Progenitor cell of endocrine pancreas (in vitro differentiated cells): ENCODE measurements at regions not wholly inside any gene's neighbourhood (a gene's known extent, or its start where the extent isn't known, plus 50 kb on each side); places are given as distances from the start of the nearest gene placed in this dataset.

Experiments used
- DNase-seq: peaks from one replicate; pipeline ENCODE4 v3.0.0; 2021; ENCODE audit warnings: low spot score; ENCODE audit not compliant: unreplicated experiment
- H3K27ac Mint-ChIP-seq: 2 replicates; pipeline ENCODE4 v1.8.0; 2021; ENCODE audit warnings: mild to moderate bottlenecking, moderate library complexity, mixed read lengths
- H3K27me3 Mint-ChIP-seq: 2 replicates; pipeline ENCODE4 v1.8.0; 2021; ENCODE audit warnings: mixed read lengths
- H3K36me3 Mint-ChIP-seq: 2 replicates; pipeline ENCODE4 v1.8.0; 2022; ENCODE audit warnings: mixed read lengths; ENCODE audit not compliant: insufficient read depth
- H3K4me1 Mint-ChIP-seq: 2 replicates; pipeline ENCODE4 v1.8.0; 2021; ENCODE audit warnings: low read depth, mixed read lengths
- H3K4me3 Mint-ChIP-seq: 2 replicates; pipeline ENCODE4 v1.8.0; 2021; ENCODE audit warnings: low read depth, mild to moderate bottlenecking, moderate library complexity, mixed read lengths
- H3K9me3 Mint-ChIP-seq: 2 replicates; pipeline ENCODE4 v1.8.0; 2021; ENCODE audit warnings: low read depth, mixed read lengths
- CTCF ChIP-seq: fragments of 200-600 bp; sonication (generic); IDR thresholded peaks from one replicate; pipeline ENCODE4 v1.5.0; 2021; ENCODE audit warnings: antibody characterized with exemption, mild to moderate bottlenecking; ENCODE audit not compliant: unreplicated experiment

- Mint-ChIP-seq H3K27me3 (no peaks in the 10 kb centered on the region), H3K36me3 (no peaks in the 10 kb centered on the region), H3K27ac (no peak overlapping the region), H3K9me3 (no peaks in the 10 kb centered on the region), H3K4me3 (no peak overlapping the region), H3K4me1 (peaks cover 15% of the 10 kb centered on the region)
- DNase-seq, result no peak
- TF ChIP-seq CTCF, result no peak
Measured at GRCh38 chr2:173584000-173584399, 229.3 kb downstream of the CDCA7 start.

GRCh38 chr2:173584676-173585458, 230.2 kb downstream of the CDCA7 start:
- no peak overlapping the region for H3K4me3 Mint-ChIP-seq
- no peak for TF ChIP-seq CTCF
- H3K27me3 Mint-ChIP-seq, result no peaks in the 10 kb centered on the region
- H3K27ac Mint-ChIP-seq, result no peak overlapping the region
- no peaks in the 10 kb centered on the region for H3K36me3 Mint-ChIP-seq
- no peak for DNase-seq
- H3K4me1 Mint-ChIP-seq, result peaks cover 16% of the 10 kb centered on the region
- H3K9me3 Mint-ChIP-seq, result no peaks in the 10 kb centered on the region

- peaks cover 5% of the 10 kb centered on the region for H3K36me3 Mint-ChIP-seq
- no peak for TF ChIP-seq CTCF
- H3K27ac Mint-ChIP-seq, result no peak overlapping the region
- peaks cover 13% of the 10 kb centered on the region for H3K9me3 Mint-ChIP-seq
- H3K27me3 Mint-ChIP-seq, result no peaks in the 10 kb centered on the region
- H3K4me1 Mint-ChIP-seq, result peaks cover 7% of the 10 kb centered on the region
- no peak overlapping the region for H3K4me3 Mint-ChIP-seq
- no peak for DNase-seq
Measured at GRCh38 chr2:173588931-173589369, 234.3 kb downstream of the CDCA7 start.

GRCh38 chr2:173589604-173590275, 235.1 kb downstream of the CDCA7 start:
- no peak for TF ChIP-seq CTCF
- Mint-ChIP-seq H3K9me3 (peaks cover 17% of the 10 kb centered on the region), H3K4me3 (no peak overlapping the region), H3K27me3 (no peaks in the 10 kb centered on the region), H3K36me3 (peaks cover 5% of the 10 kb centered on the region), H3K4me1 (peaks cover 7% of the 10 kb centered on the region), H3K27ac (no peak overlapping the region)
- DNase-seq, result no peak

GRCh38 chr2:173590276-173590861, 235.7 kb downstream of the CDCA7 start:
- peaks cover 5% of the 10 kb centered on the region for H3K36me3 Mint-ChIP-seq
- no peak for DNase-seq

More at GRCh38 chr2:173590276-173590861, 235.7 kb downstream of the CDCA7 start:
- H3K4me3 Mint-ChIP-seq, result no peak overlapping the region
- H3K9me3 Mint-ChIP-seq, result peaks cover 18% of the 10 kb centered on the region
- no peak for TF ChIP-seq CTCF
- peaks cover 7% of the 10 kb centered on the region for H3K4me1 Mint-ChIP-seq
- no peak overlapping the region for H3K27ac Mint-ChIP-seq
- H3K27me3 Mint-ChIP-seq, result no peaks in the 10 kb centered on the region
